ENCODE measurements at regions not wholly inside any gene's neighbourhood (a gene's known extent, or its start where the extent isn't known, plus 50 kb on each side); places are given as distances from the start of the nearest gene placed in this dataset.
"Not testable (repeated sequence)": the region's sequence is repeated elsewhere in the genome, so short reads cannot be mapped to it uniquely, and the experiment has no call there.

DNA sequence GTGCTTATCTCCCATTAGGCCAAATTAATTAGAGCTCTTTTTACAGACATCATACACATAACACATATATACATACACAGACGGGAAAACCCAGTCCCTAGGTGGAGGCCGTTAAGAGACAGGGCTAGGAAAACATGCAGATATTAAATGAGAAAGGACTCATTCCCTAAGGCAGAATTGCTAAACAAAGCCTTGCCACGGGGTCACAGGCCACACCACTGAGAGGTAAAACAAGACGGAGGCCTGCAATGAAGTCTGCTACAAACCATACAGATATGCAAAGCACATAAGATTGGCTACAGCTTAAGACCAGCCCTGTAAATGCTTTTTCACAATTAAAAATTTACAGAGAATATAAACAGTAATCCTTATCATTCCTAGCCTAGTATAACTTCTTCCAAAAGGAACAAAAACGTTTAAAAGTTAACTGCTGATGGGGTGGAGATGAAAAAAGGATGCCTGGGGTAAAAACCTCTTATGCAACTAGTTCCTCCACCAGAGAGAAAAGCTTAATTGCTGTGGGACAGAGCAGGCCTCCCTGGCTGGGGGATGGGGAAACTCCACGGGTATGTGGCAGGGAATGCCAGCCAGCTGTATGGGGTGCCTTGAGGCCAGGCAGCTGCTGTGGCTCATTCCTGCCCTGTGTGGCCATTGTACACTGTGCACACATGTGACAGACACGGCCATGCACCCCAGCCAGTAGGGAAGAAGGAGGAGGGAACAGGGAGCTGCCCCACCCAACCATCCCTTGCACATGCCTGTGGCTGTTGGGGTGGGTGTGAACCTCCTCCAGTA, 481.4 kb upstream of the LMCD1 start:
- DNase-seq, result peak; percentile 2

DNA sequence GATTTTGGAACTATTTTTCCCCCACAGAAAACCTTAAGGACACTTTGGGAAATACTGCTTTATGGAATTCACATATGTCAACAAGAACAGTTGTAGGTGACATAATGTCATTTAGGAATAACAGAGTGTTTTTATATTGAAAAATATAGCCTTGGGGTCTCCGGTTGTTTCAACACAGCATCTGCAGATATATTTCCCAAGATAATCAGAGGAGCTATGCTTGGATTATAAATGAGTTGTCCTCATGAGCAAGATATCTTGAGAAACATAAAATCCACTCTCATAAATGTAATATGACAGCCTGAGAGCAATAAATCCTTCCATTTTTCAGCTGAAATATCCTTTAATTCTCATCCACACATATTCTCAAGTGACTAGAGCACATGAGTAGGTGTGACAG, 473.7 kb upstream of the LMCD1 start:
- no peak for DNase-seq

DNA sequence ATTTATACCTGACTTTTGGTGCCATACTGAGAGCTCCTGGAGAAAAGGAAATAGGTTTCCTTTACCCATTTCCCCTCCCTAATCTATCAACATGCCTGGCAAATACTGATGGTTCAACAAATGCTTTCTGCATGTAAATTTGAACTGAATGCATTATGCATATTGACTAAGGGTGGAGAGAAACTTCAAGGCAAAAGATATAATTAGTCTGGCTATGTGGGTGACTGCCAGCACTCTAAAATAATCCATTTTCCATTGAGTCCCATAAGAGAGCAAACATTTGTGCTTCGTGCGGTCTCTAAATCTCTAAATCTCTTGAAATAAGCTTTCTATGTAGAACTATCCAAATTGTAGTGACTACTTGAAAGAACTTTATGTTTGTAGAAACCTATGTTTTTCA, 451.3 kb upstream of the LMCD1 start:
- no peak for DNase-seq

- peak; percentile 98 for DNase-seq
Measured at GRCh38 chr3:8052659-8053058, 449.0 kb upstream of the LMCD1 start.

- DNase-seq, result not testable (repeated sequence)
Measured at GRCh38 chr3:8068135-8068534, 433.5 kb upstream of the LMCD1 start.

DNA sequence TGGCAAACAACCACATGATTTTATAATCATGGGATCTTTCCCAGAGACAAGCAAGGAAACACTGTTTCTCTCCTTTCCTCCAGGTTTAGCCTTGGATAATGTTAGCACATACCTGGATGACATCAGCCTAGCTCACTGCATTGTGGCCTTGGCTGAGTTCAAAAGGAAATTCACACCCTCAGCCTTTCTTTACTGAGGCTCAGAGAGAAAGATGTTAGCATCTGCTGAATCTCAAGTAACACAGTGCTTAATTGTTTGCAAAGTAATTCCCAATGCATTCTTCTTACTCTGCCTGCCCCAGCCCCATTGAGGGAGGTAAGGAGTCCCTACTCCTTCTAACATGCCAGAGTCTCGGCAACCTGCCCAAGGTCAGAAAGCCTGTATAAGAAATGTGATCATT, 432.2 kb upstream of the LMCD1 start:
- no peak for DNase-seq

GRCh38 chr3:8070011-8070410, 431.6 kb upstream of the LMCD1 start:
- DNase-seq, result peak; percentile 62

DNA sequence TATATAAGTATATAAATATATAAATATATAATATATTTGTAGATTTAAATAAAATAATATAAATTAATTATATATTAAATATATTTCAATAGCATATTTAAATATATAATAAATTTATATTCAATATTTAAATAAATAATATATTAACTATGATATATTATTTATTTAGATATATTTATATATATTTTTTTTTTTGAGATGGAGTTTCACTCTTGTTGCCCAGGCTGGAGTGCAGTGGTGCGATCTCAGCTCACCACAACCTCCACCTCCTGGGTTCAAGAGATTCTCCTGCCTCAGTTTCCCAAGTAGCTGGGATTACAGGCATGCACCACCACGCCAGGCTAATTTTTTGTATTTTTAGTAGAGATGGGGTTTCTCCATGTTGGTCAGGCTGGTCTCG, 426.9 kb upstream of the LMCD1 start:
- not testable (repeated sequence) for DNase-seq

DNA sequence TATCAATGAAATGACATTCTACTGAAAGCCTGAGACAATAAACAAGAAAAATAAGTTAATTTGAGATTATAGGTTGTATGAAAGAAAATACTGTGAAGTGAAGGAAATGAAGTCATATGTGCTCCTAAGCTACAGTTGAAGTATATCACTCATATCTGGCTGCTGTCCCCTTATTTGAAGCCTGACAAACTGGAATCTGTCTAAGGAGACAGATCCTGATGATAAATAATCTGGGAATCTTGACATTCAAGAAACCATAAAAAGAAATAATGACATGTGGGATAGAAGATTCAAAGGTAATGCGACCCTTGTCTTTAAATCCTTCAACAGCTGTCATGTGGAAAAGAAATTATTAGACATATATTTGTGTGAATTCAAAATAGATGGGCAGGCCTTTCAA, 424.5 kb upstream of the LMCD1 start:
- no peak for DNase-seq

DNA sequence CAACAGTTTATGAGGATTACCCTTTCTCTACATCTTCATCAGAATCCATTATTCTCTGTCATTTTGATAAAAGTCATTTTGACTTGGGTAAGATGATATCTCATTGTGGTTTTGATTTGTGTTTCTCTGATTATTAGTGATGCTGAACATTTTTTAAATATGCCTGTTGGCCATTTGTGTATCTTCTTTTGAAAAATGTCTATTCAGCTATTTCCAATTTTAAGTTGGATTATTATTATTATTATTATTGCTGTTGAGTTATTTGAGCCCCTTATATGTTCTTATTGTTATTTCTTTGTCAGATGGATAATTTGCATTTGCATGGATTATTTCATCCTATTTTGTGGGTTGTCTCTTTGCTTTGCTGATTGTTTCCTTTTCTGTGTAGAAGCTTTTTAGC, 421.2 kb upstream of the LMCD1 start:
- DNase-seq, result no peak

- DNase-seq, result no peak
Measured at GRCh38 chr3:8085498-8085897, 416.1 kb upstream of the LMCD1 start.

- DNase-seq, result no peak
Measured at GRCh38 chr3:8087951-8088350, 413.7 kb upstream of the LMCD1 start.

- DNase-seq, result no peak
Measured at GRCh38 chr3:8094415-8094814, 407.2 kb upstream of the LMCD1 start.

DNA sequence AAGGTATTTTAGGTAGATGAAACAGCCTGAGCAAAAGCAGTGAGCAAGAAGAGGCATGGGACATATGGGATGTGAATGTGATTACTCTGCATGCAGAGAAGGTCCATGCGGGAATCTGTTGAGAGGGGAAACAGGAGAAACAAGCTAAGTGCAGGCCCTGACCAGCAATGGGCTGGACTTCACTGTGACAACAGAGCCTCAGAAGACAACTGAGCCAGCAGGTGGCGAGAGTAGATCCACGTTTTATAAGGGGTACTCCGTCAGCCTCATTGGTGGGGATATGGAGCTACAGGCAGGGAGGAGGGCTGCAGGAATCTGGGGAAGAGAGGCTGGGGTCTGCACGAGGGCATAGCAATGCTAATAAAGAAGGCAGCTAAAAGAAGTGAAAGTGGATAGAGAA, 405.9 kb upstream of the LMCD1 start:
- DNase-seq, result peak; percentile 62

GRCh38 chr3:8097690-8098089, 403.9 kb upstream of the LMCD1 start:
- DNase-seq, result no peak

DNA sequence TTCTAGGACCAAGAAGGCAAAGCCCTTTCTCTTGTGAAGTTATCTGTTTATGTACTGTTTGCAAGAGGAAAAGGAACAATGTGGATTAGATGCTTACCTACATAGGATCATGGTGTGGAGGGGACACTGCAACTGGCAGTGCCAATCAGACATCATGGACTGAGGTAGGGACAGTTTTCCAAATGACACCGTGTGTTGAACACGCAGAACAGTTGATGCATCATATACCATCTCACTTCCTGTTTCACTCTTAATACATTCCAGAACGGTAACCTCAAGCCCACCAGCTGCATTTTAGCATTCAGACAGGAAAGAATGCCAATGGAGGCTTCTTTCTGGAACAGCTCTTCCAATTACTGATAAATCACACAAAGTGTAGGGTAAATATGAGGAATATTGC, 397.7 kb upstream of the LMCD1 start:
- no peak for DNase-seq

DNA sequence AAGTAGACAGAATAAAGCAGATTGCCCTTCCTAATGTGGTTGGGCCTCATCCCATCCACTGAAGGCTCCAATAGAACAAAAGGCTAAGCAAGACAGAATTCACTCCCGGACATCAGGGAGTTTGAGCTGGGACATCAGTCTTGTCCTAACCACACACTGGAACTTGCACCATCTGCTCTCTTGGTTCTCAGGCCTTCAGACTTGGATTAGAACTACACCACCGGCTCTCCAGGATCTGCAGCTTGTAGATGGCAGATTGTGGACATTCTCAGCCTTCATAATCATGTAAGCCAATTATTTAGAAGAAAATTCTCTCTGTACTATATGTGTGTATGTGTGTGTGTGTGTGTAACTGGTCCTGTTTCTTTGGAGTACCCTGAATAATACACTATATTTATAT, 394.7 kb upstream of the LMCD1 start:
- DNase-seq, result peak; percentile 78

DNA sequence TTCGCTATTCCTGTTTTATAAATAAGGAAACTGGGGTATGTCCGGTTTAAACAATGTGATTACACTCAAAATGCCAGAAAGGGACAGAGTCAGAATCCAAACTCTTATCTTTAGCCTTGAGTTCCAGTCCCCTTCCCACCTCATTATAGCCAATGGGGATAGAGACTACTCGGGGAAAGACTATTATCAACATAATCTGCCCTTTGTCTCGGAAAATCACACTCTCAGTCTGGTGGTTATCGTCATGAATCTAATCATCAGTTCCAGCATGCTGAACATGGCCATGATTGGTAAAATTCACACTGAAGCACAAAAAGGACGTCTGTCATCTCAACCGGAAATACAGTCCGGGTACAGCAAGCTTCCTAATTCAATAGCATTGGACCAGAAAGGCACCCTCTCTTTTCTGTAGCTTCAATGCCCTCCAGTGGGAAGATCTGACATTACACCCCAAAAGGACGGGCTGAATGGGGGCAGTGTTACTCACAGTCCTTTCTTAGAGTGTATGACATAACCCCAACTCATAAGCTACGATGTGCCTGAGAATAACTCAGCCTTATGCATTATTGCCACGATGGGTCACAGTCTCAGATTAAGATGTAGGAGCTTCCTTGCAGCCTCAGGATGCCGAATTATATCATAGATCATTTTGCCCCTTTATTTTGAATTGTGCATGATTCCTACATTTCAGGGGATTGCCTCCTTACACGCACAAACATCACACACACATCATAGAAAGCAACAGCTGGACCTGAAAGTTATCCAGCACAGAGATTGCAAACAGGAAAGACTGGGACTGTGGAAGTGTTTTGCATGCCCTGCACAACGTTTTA, 390.4 kb upstream of the LMCD1 start:
- DNase-seq, result peak; percentile 91

GRCh38 chr3:8112587-8112986, 389.0 kb upstream of the LMCD1 start:
- no peak for DNase-seq

DNA sequence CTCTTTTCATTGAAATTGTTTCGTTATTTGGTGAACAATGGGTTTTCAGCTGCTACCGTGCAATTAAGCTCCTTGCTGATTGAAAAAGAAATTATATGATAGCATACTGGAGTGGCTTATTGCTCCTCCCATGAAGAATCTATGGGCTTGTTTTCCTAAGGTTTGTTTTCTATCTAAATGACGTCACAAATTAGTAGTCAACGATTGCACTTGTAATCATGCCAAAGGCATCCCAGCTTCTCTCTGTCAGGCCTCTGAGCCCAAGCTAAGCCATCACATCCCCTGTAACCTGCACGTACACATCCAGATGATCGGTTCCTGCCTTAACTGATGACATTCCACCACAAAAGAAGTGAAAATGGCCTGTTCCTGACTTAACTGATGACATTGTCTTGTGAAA, 388.0 kb upstream of the LMCD1 start:
- DNase-seq, result no peak

GRCh38 chr3:8128686-8129085, 372.9 kb upstream of the LMCD1 start:
- DNase-seq, result no peak

DNA sequence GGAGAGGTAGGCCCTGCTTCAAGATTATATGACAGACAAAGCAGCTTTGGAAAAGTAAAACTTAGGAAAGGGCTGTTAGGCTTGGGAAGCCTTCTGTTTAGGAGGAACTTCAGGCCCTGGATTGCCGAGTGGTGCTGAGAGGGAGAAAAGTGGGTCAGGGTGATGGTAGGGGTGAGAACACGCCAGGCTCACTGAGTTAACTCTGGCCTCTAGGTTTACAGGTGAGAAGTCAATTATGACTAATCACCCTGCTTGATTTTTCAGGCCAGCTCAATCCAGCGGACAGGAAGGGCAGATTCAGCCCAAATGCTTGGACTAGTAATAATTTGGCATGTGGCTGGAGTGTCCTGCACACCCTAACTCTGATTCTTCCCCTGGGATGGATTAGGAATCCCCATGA, 365.1 kb upstream of the LMCD1 start:
- DNase-seq, result no peak

GRCh38 chr3:8143186-8143585, 358.4 kb upstream of the LMCD1 start:
- DNase-seq, result no peak

DNA sequence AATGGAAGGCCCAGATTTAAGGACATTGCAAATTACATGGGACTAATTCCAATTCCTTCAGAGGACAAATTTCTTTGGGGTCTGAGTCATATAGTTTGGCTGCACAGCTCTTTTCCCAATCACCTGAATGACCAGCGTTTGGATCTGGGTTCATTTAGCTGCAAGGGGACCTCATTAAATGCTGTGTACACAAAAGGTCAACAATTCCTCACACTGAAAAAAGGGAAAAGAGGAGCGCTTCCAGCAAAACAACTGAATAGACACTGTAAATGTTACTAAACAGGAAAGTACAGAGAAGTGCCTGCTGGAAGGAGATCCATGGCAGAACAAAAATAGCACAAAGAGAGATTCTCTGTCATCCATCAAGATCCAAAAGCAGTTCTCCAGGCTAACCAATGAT, 356.0 kb upstream of the LMCD1 start:
- no peak for DNase-seq
